Hepatocyte (in vitro differentiated cells): ENCODE measurements at regions not wholly inside any gene's neighbourhood (a gene's known extent, or its start where the extent isn't known, plus 50 kb on each side); places are given as distances from the start of the nearest gene placed in this dataset.

Experiments used
- DNase-seq: peaks from one replicate; pipeline ENCODE4 v3.0.0-alpha.2; 2016; ENCODE audit warnings: low spot score
- H2AFZ ChIP-seq: fragments of 200-600 bp; sonication (generic); 2 replicates; pipeline ENCODE4 v1.6.0; 2016; ENCODE audit warnings: antibody characterized with exemption, mild to moderate bottlenecking
- H3K27ac ChIP-seq: fragments of 200-600 bp; sonication (generic); 2 replicates; pipeline ENCODE4 v1.5.1; 2016; ENCODE audit warnings: mild to moderate bottlenecking
- H3K27me3 ChIP-seq: fragments of 200-600 bp; sonication (generic); 2 replicates; pipeline ENCODE4 v1.6.1; 2016
- H3K36me3 ChIP-seq: fragments of 200-600 bp; sonication (generic); replicated peaks from 2 replicates; pipeline ENCODE4 v1.5.1; 2016; ENCODE audit warnings: low read depth; ENCODE audit not compliant: insufficient read depth
- H3K4me1 ChIP-seq: fragments of 200-600 bp; sonication (generic); 2 replicates; pipeline ENCODE4 v1.5.1; 2016; ENCODE audit warnings: mild to moderate bottlenecking, moderate library complexity; ENCODE audit not compliant: insufficient read depth
- H3K4me2 ChIP-seq: fragments of 200-600 bp; sonication (generic); 2 replicates; pipeline ENCODE4 v1.6.0; 2016
- H3K4me3 ChIP-seq: fragments of 200-600 bp; sonication (generic); 2 replicates; pipeline ENCODE4 v1.5.1; 2016; ENCODE audit warnings: mild to moderate bottlenecking
- H3K79me2 ChIP-seq: fragments of 200-600 bp; sonication (generic); 2 replicates; pipeline ENCODE4 v1.6.0; 2017; ENCODE audit warnings: mild to moderate bottlenecking
- H3K9me2 ChIP-seq: fragments of 200-600 bp; sonication (generic); replicated peaks from 2 replicates; pipeline ENCODE4 v1.6.0; 2017; ENCODE audit warnings: mild to moderate bottlenecking; ENCODE audit not compliant: insufficient read depth
- H3K9me3 ChIP-seq: fragments of 200-600 bp; sonication (generic); 2 replicates; pipeline ENCODE4 v1.5.1; 2016; ENCODE audit warnings: low read depth, mild to moderate bottlenecking
- H4K20me1 ChIP-seq: fragments of 200-600 bp; sonication (generic); 2 replicates; pipeline ENCODE4 v1.6.0; 2016; ENCODE audit warnings: mild to moderate bottlenecking; ENCODE audit not compliant: insufficient read depth, poor library complexity, severe bottlenecking
- EZH2 ChIP-seq: fragments of 200-600 bp; sonication (generic); IDR thresholded peaks from 2 replicates; pipeline ENCODE4 v1.6.1; 2016; ENCODE audit warnings: antibody characterized with exemption, mild to moderate bottlenecking, borderline replicate concordance
- EZH2phosphoT487 ChIP-seq: fragments of 200-600 bp; sonication (generic); IDR thresholded peaks from one replicate; pipeline ENCODE4 v1.6.1; 2018; ENCODE audit warnings: antibody characterized with exemption, mild to moderate bottlenecking, low read depth, moderate library complexity; ENCODE audit not compliant: unreplicated experiment, severe bottlenecking
- WGBS: methylation state at CpG from one replicate; pipeline ENCODE4 v1.1.6; 2016; ENCODE audit warnings: low lambda C conversion rate; ENCODE audit errors: missing lambda C conversion rate; 5-methylcytosine and 5-hydroxymethylcytosine counted together
- TF ChIP-seq, protein P1 (sequence below): fragments of 200-600 bp; sonication (generic); IDR thresholded peaks from 2 replicates; pipeline ENCODE4 v1.5.1; 2016; ENCODE audit warnings: antibody characterized with exemption, mild to moderate bottlenecking; ENCODE audit not compliant: poor library complexity

DNA sequence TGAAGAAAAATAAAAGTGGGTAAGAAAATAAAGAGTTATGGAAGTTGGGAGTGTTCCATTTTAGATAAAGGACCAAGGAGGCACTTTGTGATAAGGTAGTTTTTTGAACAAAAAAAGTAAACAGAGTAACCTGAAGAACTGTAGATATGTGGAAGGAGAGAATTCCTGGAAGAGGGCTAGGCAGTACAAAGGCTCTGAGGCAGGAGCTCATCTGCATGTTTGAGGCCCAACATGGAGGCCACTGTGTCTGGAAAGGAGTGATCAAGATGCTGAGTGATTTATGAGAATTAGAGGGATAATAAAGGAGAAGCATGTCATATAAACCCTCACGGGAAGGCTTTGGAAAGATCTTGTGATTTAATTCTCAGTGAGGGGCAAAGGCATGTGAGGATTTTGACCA lies 126.5 kb downstream of the DTWD1 start:
- no peaks in the 10 kb centered on the region for H3K79me2 ChIP-seq
- H2AFZ ChIP-seq, result no peak overlapping the region
- H3K36me3 ChIP-seq, result no peaks in the 10 kb centered on the region
- no peak overlapping the region for H3K4me2 ChIP-seq
- H3K9me3 ChIP-seq, result no peaks in the 10 kb centered on the region
- no peaks in the 10 kb centered on the region for H4K20me1 ChIP-seq
- no peak overlapping the region for H3K4me3 ChIP-seq
- H3K27ac ChIP-seq, result no peak overlapping the region
- TF ChIP-seq EZH2phosphoT487, result no peak
- TF ChIP-seq, protein P1, sequence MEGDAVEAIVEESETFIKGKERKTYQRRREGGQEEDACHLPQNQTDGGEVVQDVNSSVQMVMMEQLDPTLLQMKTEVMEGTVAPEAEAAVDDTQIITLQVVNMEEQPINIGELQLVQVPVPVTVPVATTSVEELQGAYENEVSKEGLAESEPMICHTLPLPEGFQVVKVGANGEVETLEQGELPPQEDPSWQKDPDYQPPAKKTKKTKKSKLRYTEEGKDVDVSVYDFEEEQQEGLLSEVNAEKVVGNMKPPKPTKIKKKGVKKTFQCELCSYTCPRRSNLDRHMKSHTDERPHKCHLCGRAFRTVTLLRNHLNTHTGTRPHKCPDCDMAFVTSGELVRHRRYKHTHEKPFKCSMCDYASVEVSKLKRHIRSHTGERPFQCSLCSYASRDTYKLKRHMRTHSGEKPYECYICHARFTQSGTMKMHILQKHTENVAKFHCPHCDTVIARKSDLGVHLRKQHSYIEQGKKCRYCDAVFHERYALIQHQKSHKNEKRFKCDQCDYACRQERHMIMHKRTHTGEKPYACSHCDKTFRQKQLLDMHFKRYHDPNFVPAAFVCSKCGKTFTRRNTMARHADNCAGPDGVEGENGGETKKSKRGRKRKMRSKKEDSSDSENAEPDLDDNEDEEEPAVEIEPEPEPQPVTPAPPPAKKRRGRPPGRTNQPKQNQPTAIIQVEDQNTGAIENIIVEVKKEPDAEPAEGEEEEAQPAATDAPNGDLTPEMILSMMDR, result no peak
- no peak for DNase-seq
- no peaks in the 10 kb centered on the region for H3K4me1 ChIP-seq
- 57% methylated on average over 1 of the region's 1 CpG for WGBS
- no peaks in the 10 kb centered on the region for H3K27me3 ChIP-seq
- H3K9me2 ChIP-seq, result no peaks in the 10 kb centered on the region

- Histone ChIP-seq H3K9me3 (no peaks in the 10 kb centered on the region), H3K79me2 (no peaks in the 10 kb centered on the region), H2AFZ (no peak overlapping the region), H3K27ac (no peak overlapping the region), H3K4me2 (no peak overlapping the region), H3K9me2 (no peaks in the 10 kb centered on the region), H3K27me3 (no peaks in the 10 kb centered on the region), H3K4me1 (no peaks in the 10 kb centered on the region), H4K20me1 (no peaks in the 10 kb centered on the region), H3K36me3 (no peaks in the 10 kb centered on the region), H3K4me3 (no peak overlapping the region)
- TF ChIP-seq EZH2phosphoT487, result no peak
- TF ChIP-seq EZH2, result no peak
- TF ChIP-seq, protein P1, result no peak
- WGBS, result 79% methylated on average over 2 of the region's 2 CpGs
- DNase-seq, result no peak
These were observed 127.9 kb downstream of the DTWD1 start for GRCh38 chr15:49748791-49749190.

DNA sequence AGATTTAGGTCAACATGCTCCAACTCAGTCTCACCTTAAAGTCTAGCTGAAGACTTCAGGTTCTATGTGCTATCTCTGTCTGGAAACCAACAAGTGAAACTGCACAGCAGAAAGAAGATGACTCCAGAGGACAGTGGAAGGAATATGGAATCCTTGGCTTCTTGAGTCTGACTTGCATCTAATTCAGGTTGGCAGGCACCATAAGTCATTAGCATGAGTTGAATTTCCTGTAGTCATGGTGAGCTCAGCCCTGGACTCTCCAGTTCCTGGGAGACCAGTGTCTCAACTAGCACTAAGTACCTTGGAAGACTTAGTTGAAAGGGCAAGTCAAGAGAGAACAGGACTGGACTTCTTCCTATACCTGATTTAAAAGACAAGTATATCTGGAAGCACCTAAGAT lies 129.7 kb downstream of the DTWD1 start:
- H3K79me2 ChIP-seq, result no peaks in the 10 kb centered on the region
- H3K9me3 ChIP-seq, result no peaks in the 10 kb centered on the region
- H3K27ac ChIP-seq, result no peak overlapping the region
- H3K36me3 ChIP-seq, result no peaks in the 10 kb centered on the region
- no peak overlapping the region for H2AFZ ChIP-seq
- TF ChIP-seq EZH2phosphoT487 (no peak), EZH2 (no peak)
- TF ChIP-seq, protein P1, result no peak
- no peaks in the 10 kb centered on the region for H3K27me3 ChIP-seq
- no peak for DNase-seq
- no peak overlapping the region for H3K4me2 ChIP-seq
- H4K20me1 ChIP-seq, result no peaks in the 10 kb centered on the region
- no peaks in the 10 kb centered on the region for H3K9me2 ChIP-seq
- no peaks in the 10 kb centered on the region for H3K4me1 ChIP-seq
- no peak overlapping the region for H3K4me3 ChIP-seq

- no peak overlapping the region for H3K4me3 ChIP-seq
- 73% methylated on average over 3 of the region's 3 CpGs for WGBS
- no peak overlapping the region for H3K4me2 ChIP-seq
- H3K79me2 ChIP-seq, result no peaks in the 10 kb centered on the region
- no peak for DNase-seq
- H3K27me3 ChIP-seq, result no peaks in the 10 kb centered on the region
- H3K36me3 ChIP-seq, result no peaks in the 10 kb centered on the region
- no peaks in the 10 kb centered on the region for H3K9me3 ChIP-seq
- no peaks in the 10 kb centered on the region for H3K4me1 ChIP-seq
- no peaks in the 10 kb centered on the region for H4K20me1 ChIP-seq
- no peak overlapping the region for H3K27ac ChIP-seq
- TF ChIP-seq EZH2phosphoT487, result no peak
- no peak for TF ChIP-seq EZH2
- TF ChIP-seq, protein P1, result no peak
- H2AFZ ChIP-seq, result no peak overlapping the region
- H3K9me2 ChIP-seq, result no peaks in the 10 kb centered on the region
These were observed 130.3 kb downstream of the DTWD1 start for GRCh38 chr15:49751191-49751590.
